Urinary bladder (tissue), 3 donors: ENCODE measurements at regions not wholly inside any gene's neighbourhood (a gene's known extent, or its start where the extent isn't known, plus 50 kb on each side); places are given as distances from the start of the nearest gene placed in this dataset.

Source experiments
- DNase-seq: peaks from one replicate; pipeline ENCODE4 v3.0.0-alpha.2; 2015; ENCODE audit errors: extremely low spot score
- H3K27ac ChIP-seq: one replicate; pipeline ENCODE4 v1.5.1; 2013; ENCODE audit warnings: low read depth, mild to moderate bottlenecking, moderate library complexity
- H3K36me3 ChIP-seq: one replicate; pipeline ENCODE4 v1.6.1; 2013; ENCODE audit warnings: mild to moderate bottlenecking, moderate library complexity; ENCODE audit not compliant: insufficient read depth
- H3K4me1 ChIP-seq: one replicate; pipeline ENCODE4 v1.6.1; 2013; ENCODE audit warnings: mild to moderate bottlenecking, moderate library complexity; ENCODE audit not compliant: insufficient read depth
- H3K4me3 ChIP-seq: one replicate; pipeline ENCODE4 v1.5.1; 2013; ENCODE audit warnings: low read depth, low read length
- WGBS: extraction: QIAGEN DNeasy Blood & Tissue Kit; methylation state at CpG from one replicate; pipeline ENCODE4 v1.1.7; 2013; 5-methylcytosine and 5-hydroxymethylcytosine counted together
- donor health status: healthy with polysubstance abuse.
- donor health status: healthy.

GRCh38 chr14:64639340-64639821 lies 64.8 kb upstream of the PLEKHG3 start:
- Histone ChIP-seq H3K36me3 (no peaks in the 10 kb centered on the region), H3K4me3 (no peak overlapping the region), H3K4me1 (no peaks in the 10 kb centered on the region), H3K27ac (no peak overlapping the region)
- no peak for DNase-seq
- 51% methylated on average over 3 of the region's 3 CpGs for WGBS

DNA sequence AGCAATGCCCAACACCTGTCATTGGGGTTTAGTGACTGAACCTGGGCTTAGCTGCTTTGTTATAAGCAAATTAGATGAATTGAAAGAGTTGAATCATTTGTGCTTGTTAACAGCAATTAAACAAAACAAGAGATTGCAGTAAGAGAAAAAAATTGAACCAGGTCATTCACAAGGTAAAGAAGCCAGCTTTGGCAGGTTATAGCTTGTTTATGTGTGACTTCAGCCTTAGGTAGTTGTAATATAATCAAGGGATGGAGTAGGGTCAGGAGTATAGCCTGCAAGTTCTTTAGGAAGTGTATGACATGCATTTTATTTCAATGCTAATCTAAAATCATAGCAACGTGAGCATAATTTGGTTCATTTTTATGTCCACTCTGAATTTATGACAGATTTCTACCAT lies 63.4 kb upstream of the PLEKHG3 start:
- H3K4me1 ChIP-seq: no peaks in the 10 kb centered on the region
- H3K4me3 ChIP-seq: no peak overlapping the region
- no peak overlapping the region for H3K27ac ChIP-seq
- DNase-seq: no peak
- 78% methylated on average over 1 of the region's 1 CpG for WGBS
- H3K36me3 ChIP-seq: no peaks in the 10 kb centered on the region

- WGBS: 61% methylated on average over 3 of the region's 3 CpGs
- no peak overlapping the region for H3K27ac ChIP-seq
- no peaks in the 10 kb centered on the region for H3K36me3 ChIP-seq
- no peak overlapping the region for H3K4me3 ChIP-seq
- H3K4me1 ChIP-seq: no peaks in the 10 kb centered on the region
- no peak for DNase-seq
Observed at GRCh38 chr14:64641760-64642159, 62.5 kb upstream of the PLEKHG3 start.

GRCh38 chr14:64643709-64644108 lies 60.5 kb upstream of the PLEKHG3 start:
- whole genome bisulfite sequencing: 96% methylated on average over 3 of the region's 3 CpGs
- Histone ChIP-seq H3K4me3 (no peak overlapping the region), H3K27ac (no peak overlapping the region), H3K4me1 (no peaks in the 10 kb centered on the region), H3K36me3 (no peaks in the 10 kb centered on the region)
- no peak for DNase-seq

DNA sequence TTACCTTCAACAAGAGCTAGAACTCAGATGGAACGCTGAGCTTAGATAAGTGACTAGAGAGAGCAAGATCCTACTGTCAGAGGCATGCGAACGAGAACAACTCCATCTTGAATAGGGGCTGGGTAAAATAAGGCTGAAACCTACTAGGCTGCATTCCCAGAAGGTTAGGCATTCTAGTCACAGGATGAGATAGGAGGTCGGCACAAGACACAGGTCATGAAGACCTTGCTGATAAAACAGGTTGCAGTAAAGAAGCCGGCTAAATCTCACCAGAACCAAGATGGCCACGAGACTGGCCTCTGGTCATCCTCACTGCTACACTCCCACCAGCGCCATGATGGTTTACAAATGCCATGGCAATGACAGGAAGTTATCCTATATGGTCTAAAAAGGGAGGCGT lies 59.6 kb upstream of the PLEKHG3 start:
- WGBS: 88% methylated on average over 8 of the region's 8 CpGs
- Histone ChIP-seq H3K27ac (no peak overlapping the region), H3K4me3 (no peak overlapping the region)

GRCh38 chr14:64645220-64645892 lies 58.9 kb upstream of the PLEKHG3 start:
- Histone ChIP-seq H3K27ac (no peak overlapping the region), H3K36me3 (no peaks in the 10 kb centered on the region), H3K4me1 (no peaks in the 10 kb centered on the region), H3K4me3 (no peak overlapping the region)
- DNase-seq: peak; percentile 39
- WGBS: 35% methylated on average over 10 of the region's 10 CpGs

More for the DNA sequence above, 59.6 kb upstream of the PLEKHG3 start:
- Histone ChIP-seq H3K36me3 (no peaks in the 10 kb centered on the region), H3K4me1 (no peaks in the 10 kb centered on the region)
- DNase-seq: no peak

DNA sequence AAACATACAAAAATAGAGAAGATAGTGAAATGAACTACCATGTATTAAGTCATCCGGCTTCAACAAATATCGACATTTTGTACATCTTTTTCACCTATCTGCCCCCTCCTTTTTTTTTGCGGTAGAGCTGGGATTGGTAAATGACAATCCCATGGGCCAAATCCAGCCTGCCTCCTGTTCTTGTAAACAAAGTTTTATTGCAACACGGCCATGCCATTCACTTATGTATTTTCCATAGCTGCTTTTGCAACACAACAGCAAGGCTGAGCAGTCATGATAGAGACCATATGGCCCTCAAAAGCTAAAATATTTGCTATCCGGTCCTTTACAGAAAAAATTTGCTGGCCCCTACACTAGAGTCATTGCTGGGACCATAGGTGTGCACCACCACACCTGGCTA lies 58.1 kb upstream of the PLEKHG3 start:
- H3K36me3 ChIP-seq: no peaks in the 10 kb centered on the region

GRCh38 chr14:64649383-64649998 lies 54.7 kb upstream of the PLEKHG3 start:
- 70% methylated on average over 13 of the region's 13 CpGs for WGBS
- H3K36me3 ChIP-seq: no peaks in the 10 kb centered on the region
- H3K4me1 ChIP-seq: no peaks in the 10 kb centered on the region
- H3K4me3 ChIP-seq: no peak overlapping the region
- no peak overlapping the region for H3K27ac ChIP-seq
- no peak for DNase-seq

More for the DNA sequence above, 58.1 kb upstream of the PLEKHG3 start:
- no peak for DNase-seq
- Histone ChIP-seq H3K4me1 (no peaks in the 10 kb centered on the region), H3K4me3 (no peak overlapping the region), H3K27ac (no peak overlapping the region)
- WGBS: 40% methylated on average over 5 of the region's 5 CpGs

- WGBS: 93% methylated on average over 5 of the region's 5 CpGs
- no peak overlapping the region for H3K27ac ChIP-seq
Observed at GRCh38 chr14:64653900-64654245, 50.4 kb upstream of the PLEKHG3 start.

DNA sequence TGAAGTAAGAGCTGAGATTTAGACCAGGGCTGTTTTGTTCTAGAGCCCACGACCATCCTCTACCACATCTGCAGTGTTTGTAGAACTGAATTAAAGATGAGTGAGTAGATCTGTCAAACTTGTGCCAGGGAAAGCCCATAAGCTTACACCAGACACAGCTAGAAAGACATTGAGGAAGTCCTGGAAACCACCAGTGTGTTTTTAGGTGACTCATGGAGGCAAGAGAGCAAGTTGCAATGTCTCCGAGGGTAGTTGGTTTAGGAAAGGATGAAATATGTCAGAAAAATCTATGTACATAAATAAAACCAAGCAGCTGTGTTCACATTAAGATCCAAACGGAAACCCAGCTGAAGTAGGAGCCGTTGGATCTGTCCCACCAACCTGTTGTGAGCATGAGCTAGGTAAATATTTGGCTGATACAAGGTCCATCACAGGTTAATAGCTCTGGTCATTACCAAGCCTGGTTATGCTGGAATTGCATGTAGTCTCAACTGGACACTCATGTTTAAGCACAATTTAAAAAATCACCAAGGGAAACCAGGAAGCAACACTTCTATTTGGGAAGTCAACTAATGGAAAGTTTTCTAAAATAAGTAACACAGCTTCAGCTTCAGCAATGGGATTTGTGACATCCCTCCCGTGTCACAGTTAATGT lies 49.9 kb upstream of the PLEKHG3 start:
- Histone ChIP-seq H3K36me3 (no peaks in the 10 kb centered on the region), H3K4me3 (no peak overlapping the region), H3K27ac (no peak overlapping the region), H3K4me1 (no peaks in the 10 kb centered on the region)
- no peak for DNase-seq
- WGBS: 20% methylated on average over 5 of the region's 5 CpGs

More at GRCh38 chr14:64653900-64654245, 50.4 kb upstream of the PLEKHG3 start:
- Histone ChIP-seq H3K4me3 (no peak overlapping the region), H3K36me3 (no peaks in the 10 kb centered on the region), H3K4me1 (no peaks in the 10 kb centered on the region)
- DNase-seq: no peak
